Loucy (cell line): ENCODE measurements at regions not wholly inside any gene's neighbourhood (a gene's known extent, or its start where the extent isn't known, plus 50 kb on each side); places are given as distances from the start of the nearest gene placed in this dataset.

Experiments
- H2AFZ ChIP-seq: fragments of 200-600 bp; sonication (generic); 2 replicates; pipeline ENCODE4 v1.6.0; 2016; ENCODE audit warnings: antibody characterized with exemption, mild to moderate bottlenecking, low read length, moderate library complexity
- H3F3A ChIP-seq: fragments of 200-600 bp; 2 replicates; pipeline ENCODE4 v1.6.0; 2016; ENCODE audit warnings: antibody characterized with exemption, low read depth, mild to moderate bottlenecking
- H3K27me3 ChIP-seq: fragments of 200-600 bp; sonication (generic); 2 replicates; pipeline ENCODE4 v1.6.1; 2014; ENCODE audit warnings: low read length, mild to moderate bottlenecking; ENCODE audit not compliant: insufficient read depth, poor library complexity, severe bottlenecking
- H3K36me3 ChIP-seq: fragments of 200-600 bp; sonication (generic); 2 replicates; pipeline ENCODE4 v1.6.1; 2016; ENCODE audit warnings: low read length; ENCODE audit not compliant: insufficient read depth
- H3K4me1 ChIP-seq: fragments of 200-600 bp; sonication (generic); 2 replicates; pipeline ENCODE4 v1.5.1; 2014; ENCODE audit warnings: low read length, mild to moderate bottlenecking; ENCODE audit not compliant: insufficient read depth, poor library complexity, severe bottlenecking
- H3K4me2 ChIP-seq: fragments of 200-600 bp; sonication (generic); 2 replicates; pipeline ENCODE4 v1.6.0; 2014; ENCODE audit warnings: antibody characterized with exemption, low read length, low read depth, mild to moderate bottlenecking; ENCODE audit not compliant: poor library complexity, severe bottlenecking
- H3K4me3 ChIP-seq: fragments of 200-600 bp; sonication (generic); 2 replicates; pipeline ENCODE4 v1.5.1; 2014; ENCODE audit warnings: low read length, mild to moderate bottlenecking, mixed read lengths; ENCODE audit not compliant: poor library complexity, severe bottlenecking
- H3K79me2 ChIP-seq: fragments of 200-600 bp; sonication (generic); 2 replicates; pipeline ENCODE4 v1.6.1; 2014; ENCODE audit warnings: low read length; ENCODE audit not compliant: insufficient read depth
- H3K9ac ChIP-seq: fragments of 200-600 bp; sonication (generic); 2 replicates; pipeline ENCODE4 v1.6.0; 2014; ENCODE audit warnings: mild to moderate bottlenecking, low read depth, low read length, moderate library complexity; ENCODE audit not compliant: poor library complexity, severe bottlenecking
- H3K9me2 ChIP-seq: fragments of 200-600 bp; sonication (generic); replicated peaks from 2 replicates; pipeline ENCODE4 v1.6.1; 2016; ENCODE audit warnings: low read depth, low read length, mixed read lengths
- H3K9me3 ChIP-seq: fragments of 200-600 bp; sonication (generic); 2 replicates; pipeline ENCODE4 v1.6.1; 2014; ENCODE audit warnings: mild to moderate bottlenecking, antibody characterized with exemption, low read length, low read depth; ENCODE audit not compliant: insufficient read depth
- H4K20me1 ChIP-seq: fragments of 200-600 bp; sonication (generic); 2 replicates; pipeline ENCODE4 v1.6.0; 2014; ENCODE audit warnings: antibody characterized with exemption, low read length, mild to moderate bottlenecking; ENCODE audit not compliant: insufficient read depth, poor library complexity, severe bottlenecking
- CTCF ChIP-seq: fragments of 200-600 bp; sonication (generic); conservative IDR thresholded peaks from 2 replicates; pipeline ENCODE4 v1.5.1; 2014; ENCODE audit warnings: mild to moderate bottlenecking, antibody characterized with exemption, low read length
- EZH2phosphoT487 ChIP-seq: fragments of 200-600 bp; IDR thresholded peaks from 2 replicates; pipeline ENCODE4 v1.6.1; 2018; ENCODE audit warnings: antibody characterized with exemption, mild to moderate bottlenecking, moderate library complexity, borderline replicate concordance

- Histone ChIP-seq H4K20me1 (no peaks in the 10 kb centered on the region), H3K4me3 (no peak overlapping the region), H2AFZ (no peak overlapping the region), H3K9ac (no peak overlapping the region), H3F3A (no peaks in the 10 kb centered on the region), H3K4me1 (no peaks in the 10 kb centered on the region), H3K4me2 (no peak overlapping the region), H3K9me3 (no peaks in the 10 kb centered on the region), H3K79me2 (no peaks in the 10 kb centered on the region), H3K36me3 (no peaks in the 10 kb centered on the region), H3K27me3 (no peaks in the 10 kb centered on the region), H3K9me2 (no peaks in the 10 kb centered on the region)
- TF ChIP-seq CTCF (no peak), EZH2phosphoT487 (no peak)
These were observed 804.6 kb upstream of the ADGRL4 start for GRCh38 chr1:79811173-79811572.

- H3K9me2 ChIP-seq, result no peaks in the 10 kb centered on the region
- H3K4me2 ChIP-seq, result no peak overlapping the region
- no peaks in the 10 kb centered on the region for H3K27me3 ChIP-seq
- H4K20me1 ChIP-seq, result no peaks in the 10 kb centered on the region
- H3K9ac ChIP-seq, result no peak overlapping the region
- TF ChIP-seq CTCF, result no peak
- TF ChIP-seq EZH2phosphoT487, result no peak
- H3K36me3 ChIP-seq, result no peaks in the 10 kb centered on the region
- no peaks in the 10 kb centered on the region for H3K79me2 ChIP-seq
- H2AFZ ChIP-seq, result no peak overlapping the region
- no peaks in the 10 kb centered on the region for H3K4me1 ChIP-seq
- no peaks in the 10 kb centered on the region for H3K9me3 ChIP-seq
- no peaks in the 10 kb centered on the region for H3F3A ChIP-seq
- no peak overlapping the region for H3K4me3 ChIP-seq
These were observed 802.4 kb upstream of the ADGRL4 start for GRCh38 chr1:79808816-79809475.

GRCh38 chr1:79807816-79808215, 801.3 kb upstream of the ADGRL4 start:
- H3K4me2 ChIP-seq, result no peak overlapping the region
- TF ChIP-seq EZH2phosphoT487, result no peak
- no peak for TF ChIP-seq CTCF

More at GRCh38 chr1:79807816-79808215, 801.3 kb upstream of the ADGRL4 start:
- Histone ChIP-seq H3K79me2 (no peaks in the 10 kb centered on the region), H3K4me3 (no peak overlapping the region), H3K9ac (no peak overlapping the region), H3K27me3 (no peaks in the 10 kb centered on the region), H4K20me1 (no peaks in the 10 kb centered on the region), H3F3A (no peaks in the 10 kb centered on the region), H2AFZ (no peak overlapping the region), H3K9me3 (no peaks in the 10 kb centered on the region), H3K4me1 (no peaks in the 10 kb centered on the region), H3K9me2 (no peaks in the 10 kb centered on the region), H3K36me3 (no peaks in the 10 kb centered on the region)
